SH-SY5Y (cell line): ENCODE measurements at regions not wholly inside any gene's neighbourhood (a gene's known extent, or its start where the extent isn't known, plus 50 kb on each side); places are given as distances from the start of the nearest gene placed in this dataset.

Experiments
- GATA2 ChIP-seq: IDR thresholded peaks from 2 replicates; pipeline ENCODE4 v1.6.1; 2011; ENCODE audit warnings: mild to moderate bottlenecking, low read depth, low read length
- GATA3 ChIP-seq: IDR thresholded peaks from 2 replicates; pipeline ENCODE4 v1.6.1; 2011; ENCODE audit warnings: low read depth, mild to moderate bottlenecking, low read length, moderate library complexity

- TF ChIP-seq GATA2 (no peak), GATA3 (no peak)
Observed at GRCh38 chr6:119834418-119834817, 484.9 kb upstream of the MAN1A1 start.
